A549 (cell line): ENCODE measurements at regions not wholly inside any gene's neighbourhood (a gene's known extent, or its start where the extent isn't known, plus 50 kb on each side); places are given as distances from the start of the nearest gene placed in this dataset.

Source experiments
- CTCF ChIP-seq: fragments of >200 bp; sonication (Bioruptor Twin); formaldehyde crosslinking; IDR thresholded peaks from 3 replicates; pipeline ENCODE4 v1.5.1; 2016
- RNF2 ChIP-seq: fragments of 200-600 bp; sonication (generic); IDR thresholded peaks from 2 replicates; pipeline ENCODE4 v1.6.1; 2016; ENCODE audit warnings: low read depth, mild to moderate bottlenecking, antibody characterized with exemption, moderate library complexity, borderline replicate concordance
- TF ChIP-seq, protein P1 (sequence below): fragments of 150-350 bp; IDR thresholded peaks from 2 replicates; pipeline ENCODE4 v1.6.1; 2014; ENCODE audit warnings: low read depth, mild to moderate bottlenecking, low read length

- no peak for TF ChIP-seq CTCF
- TF ChIP-seq, protein P1, sequence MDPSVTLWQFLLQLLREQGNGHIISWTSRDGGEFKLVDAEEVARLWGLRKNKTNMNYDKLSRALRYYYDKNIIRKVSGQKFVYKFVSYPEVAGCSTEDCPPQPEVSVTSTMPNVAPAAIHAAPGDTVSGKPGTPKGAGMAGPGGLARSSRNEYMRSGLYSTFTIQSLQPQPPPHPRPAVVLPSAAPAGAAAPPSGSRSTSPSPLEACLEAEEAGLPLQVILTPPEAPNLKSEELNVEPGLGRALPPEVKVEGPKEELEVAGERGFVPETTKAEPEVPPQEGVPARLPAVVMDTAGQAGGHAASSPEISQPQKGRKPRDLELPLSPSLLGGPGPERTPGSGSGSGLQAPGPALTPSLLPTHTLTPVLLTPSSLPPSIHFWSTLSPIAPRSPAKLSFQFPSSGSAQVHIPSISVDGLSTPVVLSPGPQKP = no peak
- no peak for TF ChIP-seq RNF2
Observed at GRCh38 chr14:85766295-85766694, 236.4 kb downstream of the FLRT2 start.
